Neural progenitor cell (in vitro differentiated cells): ENCODE measurements at regions not wholly inside any gene's neighbourhood (a gene's known extent, or its start where the extent isn't known, plus 50 kb on each side); places are given as distances from the start of the nearest gene placed in this dataset.

Experiments used
- CTCF ChIP-seq: fragments of 200-600 bp; sonication (generic); IDR thresholded peaks from 2 replicates; pipeline ENCODE4 v1.5.1; 2017; ENCODE audit warnings: antibody characterized with exemption, mild to moderate bottlenecking
- EZH2 ChIP-seq: fragments of 200-600 bp; sonication (generic); IDR thresholded peaks from 2 replicates; pipeline ENCODE4 v1.6.1; 2017; ENCODE audit warnings: antibody characterized with exemption, mild to moderate bottlenecking, moderate library complexity
- EZH2phosphoT487 ChIP-seq: fragments of 200-600 bp; sonication (generic); IDR thresholded peaks from 2 replicates; pipeline ENCODE4 v1.6.1; 2017; ENCODE audit warnings: antibody characterized with exemption

GRCh38 chr2:16361261-16361995 lies 304.2 kb downstream of the CYRIA start:
- no peak for TF ChIP-seq EZH2
- no peak for TF ChIP-seq CTCF
- no peak for TF ChIP-seq EZH2phosphoT487
